ENCODE measurements at regions not wholly inside any gene's neighbourhood (a gene's known extent, or its start where the extent isn't known, plus 50 kb on each side); places are given as distances from the start of the nearest gene placed in this dataset.
"Not testable (repeated sequence)": the region's sequence is repeated elsewhere in the genome, so short reads cannot be mapped to it uniquely, and the experiment has no call there.

DNA sequence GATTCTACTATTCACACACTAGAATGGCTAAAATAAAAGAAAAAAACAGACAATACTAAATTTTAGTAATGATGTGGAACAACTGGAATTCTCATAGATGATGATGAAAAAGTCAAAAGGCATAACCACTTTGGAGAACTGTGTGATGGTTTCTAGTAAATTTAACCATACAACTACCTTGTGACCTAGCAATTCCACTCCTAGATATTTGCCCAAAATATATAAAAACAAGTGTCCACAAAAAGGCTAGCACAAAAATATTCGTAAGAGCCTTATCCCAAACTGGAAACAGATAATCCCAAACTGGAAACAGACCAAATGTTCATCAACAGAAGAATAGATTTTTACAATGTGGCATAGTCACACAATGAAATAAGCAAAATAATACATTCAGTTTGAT lies 67.9 kb upstream of the PGBD5 start:
- Mint-ChIP-seq H3K4me3 (no peak overlapping the region), H3K9me3 (no peaks in the 10 kb centered on the region), H3K4me1 (ENCODE audit: low read depth) (no peaks in the 10 kb centered on the region), H3K36me3 (no peaks in the 10 kb centered on the region), H3K27ac (no peak overlapping the region), H3K27me3 (peaks cover 23% of the 10 kb centered on the region)
- ChIA-PET POLR2A (no interaction called here), CTCF (no interaction called here)
- no peak for DNase-seq
- intact Hi-C loops (cut with micrococcal nuclease), result no loop called here

DNA sequence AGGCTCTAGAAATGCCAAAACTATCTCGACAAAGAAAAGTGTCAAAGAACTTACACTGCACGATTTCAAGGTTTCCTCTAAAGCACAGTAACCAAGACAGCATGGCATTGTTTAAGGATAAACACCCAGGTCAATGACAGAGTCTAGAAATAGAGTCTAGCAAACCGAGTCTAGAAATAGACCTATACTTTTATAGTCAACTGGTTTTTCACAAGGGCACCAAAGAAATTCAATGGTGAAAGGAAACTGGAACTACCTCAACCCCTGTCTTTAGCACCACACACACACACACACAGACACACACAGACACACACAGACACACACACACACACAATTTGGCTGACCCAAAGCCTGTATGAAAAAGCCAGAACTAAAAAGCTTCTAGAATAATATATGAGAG lies 67.1 kb upstream of the PGBD5 start:
- Mint-ChIP-seq H3K4me1 (ENCODE audit: low read depth) (no peaks in the 10 kb centered on the region), H3K4me3 (no peak overlapping the region), H3K27me3 (peaks cover 22% of the 10 kb centered on the region), H3K36me3 (no peaks in the 10 kb centered on the region), H3K9me3 (no peaks in the 10 kb centered on the region), H3K27ac (no peak overlapping the region)
- intact Hi-C loops (cut with micrococcal nuclease), result no loop called here
- ChIA-PET POLR2A (no interaction called here), CTCF (no interaction called here)
- DNase-seq, result no peak

DNA sequence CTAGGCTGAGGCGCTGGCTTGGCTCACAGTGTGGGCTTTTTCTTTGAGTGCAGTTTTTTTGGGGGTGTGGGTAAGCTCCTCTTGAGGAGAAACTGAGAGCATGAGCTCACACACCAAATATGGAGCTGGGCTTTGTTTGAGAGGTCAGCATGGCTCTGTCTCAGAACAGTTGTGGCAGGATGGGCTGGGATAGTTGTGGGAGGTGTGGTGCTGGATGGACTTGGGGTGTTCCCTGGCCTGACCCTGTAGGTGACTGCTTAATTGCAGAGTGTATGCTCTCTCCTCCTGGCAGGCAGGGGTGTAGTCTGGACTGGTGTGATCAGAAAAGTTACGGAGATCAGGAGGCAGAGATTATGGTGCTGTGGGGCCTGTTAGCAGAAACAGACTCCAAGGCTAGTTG lies 64.3 kb upstream of the PGBD5 start:
- POLR2A ChIA-PET, result no interaction called here
- no peaks in the 10 kb centered on the region for H3K36me3 Mint-ChIP-seq
- no peak overlapping the region for H3K4me3 Mint-ChIP-seq

DNA sequence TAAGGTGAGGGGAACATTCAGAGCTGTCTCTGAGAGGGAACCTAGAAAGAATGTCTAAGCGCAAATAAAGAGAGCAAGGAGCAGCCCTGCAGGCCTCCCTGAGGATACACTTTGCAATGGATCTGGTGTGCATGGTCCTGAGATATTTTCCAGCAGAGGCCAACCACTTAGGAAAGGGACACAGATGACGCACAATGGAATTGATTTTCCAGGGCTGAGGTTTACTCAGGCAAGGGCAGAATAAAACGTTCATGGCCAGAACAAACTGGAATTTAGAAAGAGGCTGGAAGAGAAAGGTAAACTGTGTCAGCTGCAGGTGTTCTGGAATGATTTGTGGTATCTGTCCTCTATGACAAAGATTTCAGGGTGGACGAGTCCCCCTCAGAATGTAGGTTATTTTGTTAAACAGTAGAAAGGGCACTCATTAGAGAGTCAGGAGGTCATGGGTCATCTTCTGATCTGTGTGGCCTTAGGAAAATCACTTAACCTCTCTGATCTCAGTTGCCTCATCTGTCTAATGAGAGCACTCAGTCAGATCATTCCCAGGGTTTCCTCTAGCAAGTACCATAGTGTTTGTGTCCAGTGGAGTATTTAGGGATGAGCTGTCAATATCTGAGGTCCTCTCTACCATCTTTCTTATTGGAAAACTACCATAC lies 61.8 kb upstream of the PGBD5 start:
- Mint-ChIP-seq H3K27me3 (peaks cover 17% of the 10 kb centered on the region), H3K27ac (no peak overlapping the region), H3K36me3 (no peaks in the 10 kb centered on the region), H3K9me3 (no peaks in the 10 kb centered on the region), H3K4me1 (ENCODE audit: low read depth) (no peaks in the 10 kb centered on the region), H3K4me3 (no peak overlapping the region)
- ChIA-PET POLR2A (no interaction called here), CTCF (no interaction called here)
- intact Hi-C loops (cut with micrococcal nuclease), result no loop called here
- DNase-seq, result no peak

More for the DNA sequence above, 64.3 kb upstream of the PGBD5 start:
- Mint-ChIP-seq H3K27me3 (peaks cover 19% of the 10 kb centered on the region), H3K27ac (no peak overlapping the region), H3K4me1 (ENCODE audit: low read depth) (no peaks in the 10 kb centered on the region), H3K9me3 (no peaks in the 10 kb centered on the region)
- intact Hi-C loops (cut with micrococcal nuclease), result no loop called here
- DNase-seq, result no peak
- CTCF ChIA-PET, result no interaction called here

DNA sequence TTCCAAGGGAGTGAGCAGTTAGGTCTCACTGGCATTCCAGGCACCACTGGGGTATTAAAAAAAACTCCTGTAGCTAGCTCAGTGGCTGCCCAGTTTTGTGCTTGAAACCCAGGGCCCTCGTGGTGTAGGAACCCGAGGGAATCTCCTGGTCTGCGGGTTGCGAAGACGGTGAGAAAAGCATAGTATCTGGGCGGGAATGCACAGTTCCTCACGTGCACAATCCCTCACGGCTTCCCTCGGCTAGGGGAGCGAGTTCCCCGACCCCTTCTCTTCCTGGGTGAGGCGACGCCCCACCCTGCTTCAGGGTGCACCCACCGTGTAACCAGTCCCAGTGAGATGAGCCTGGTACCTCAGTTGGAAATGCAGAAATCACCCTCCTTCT lies 50.5 kb upstream of the PGBD5 start:
- Mint-ChIP-seq H3K36me3 (no peaks in the 10 kb centered on the region), H3K4me3 (no peak overlapping the region), H3K27ac (no peak overlapping the region), H3K27me3 (peaks cover 30% of the 10 kb centered on the region), H3K4me1 (ENCODE audit: low read depth) (no peaks in the 10 kb centered on the region), H3K9me3 (no peaks in the 10 kb centered on the region)
- intact Hi-C loops (cut with micrococcal nuclease), result no loop called here
- DNase-seq, result no peak
- CTCF ChIA-PET, result no interaction called here
- POLR2A ChIA-PET, result no interaction called here

DNA sequence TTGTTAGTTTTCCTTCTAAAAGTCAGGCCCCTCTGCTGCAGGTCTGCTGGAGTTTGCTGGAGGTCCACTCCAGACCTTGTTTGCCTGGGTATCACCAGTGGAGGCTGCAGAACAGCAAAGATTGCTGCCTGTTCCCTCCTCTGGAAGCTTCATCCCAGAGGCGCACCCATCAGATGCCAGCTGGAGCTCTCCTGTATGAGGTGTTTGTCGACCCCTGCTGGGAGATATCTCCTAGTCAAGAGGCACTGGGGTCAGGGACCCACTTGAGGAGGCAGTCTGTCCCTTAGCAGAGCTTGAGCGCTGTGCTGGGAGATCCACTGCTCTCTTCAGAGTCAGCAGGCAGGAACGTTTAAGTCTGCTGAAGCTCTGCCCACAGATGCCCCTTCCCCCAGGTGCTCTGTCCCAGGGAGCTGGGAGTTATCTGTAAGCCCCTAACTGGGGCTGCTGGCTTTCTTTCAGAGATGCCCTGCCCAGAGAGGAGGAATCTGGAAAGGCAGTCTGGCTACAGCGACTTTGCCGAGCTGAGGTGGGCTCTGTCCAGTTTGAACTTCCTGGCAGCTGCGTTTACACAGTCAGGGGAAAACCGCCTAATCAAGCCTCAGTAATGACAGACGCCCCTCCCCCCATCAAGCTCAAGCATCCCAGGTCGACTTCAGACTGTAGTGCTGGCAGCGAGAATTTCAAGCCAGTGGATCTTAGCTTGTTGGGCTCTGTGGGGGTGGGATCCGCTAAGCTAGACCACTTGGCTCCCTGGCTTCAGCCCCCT lies 49.9 kb upstream of the PGBD5 start:
- peaks cover 30% of the 10 kb centered on the region for H3K27me3 Mint-ChIP-seq
- H3K9me3 Mint-ChIP-seq, H3K4me3 Mint-ChIP-seq: not testable (repeated sequence)

More for the DNA sequence above, 49.9 kb upstream of the PGBD5 start:
- H3K27ac Mint-ChIP-seq; H3K36me3 Mint-ChIP-seq; H3K4me1 Mint-ChIP-seq (ENCODE audit: low read depth); POLR2A ChIA-PET; intact Hi-C loops (cut with micrococcal nuclease); DNase-seq; CTCF ChIA-PET: not testable (repeated sequence)
